Effector memory CD8-positive, alpha-beta T cell (primary cell): ENCODE measurements at regions not wholly inside any gene's neighbourhood (a gene's known extent, or its start where the extent isn't known, plus 50 kb on each side); places are given as distances from the start of the nearest gene placed in this dataset.

Source experiments
- ATAC-seq: fragments of 150-1000 bp; cut with Tn5 transposase; replicated peaks from 2 replicates; pipeline ENCODE4 v1.10.0; 2021; ENCODE audit warnings: mild to moderate bottlenecking, moderate library complexity
- DNase-seq, 3 experiments: peaks; one replicate each; pipeline ENCODE4 v3.0.0; 2021
- H3K27ac Mint-ChIP-seq, 2 donors: one replicate each; pipeline ENCODE4 v1.8.0; 2022; ENCODE audit warnings: mild to moderate bottlenecking in 2 of 2, mixed read lengths in 2 of 2, moderate library complexity in 2 of 2
- H3K27me3 Mint-ChIP-seq, 2 donors: one replicate each; pipeline ENCODE4 v1.8.0; 2022; ENCODE audit warnings: mixed read lengths in 2 of 2
- H3K36me3 Mint-ChIP-seq: one replicate; pipeline ENCODE4 v1.8.0; 2022; ENCODE audit warnings: mild to moderate bottlenecking, moderate library complexity, mixed read lengths; ENCODE audit not compliant: insufficient read depth
- H3K4me1 Mint-ChIP-seq, 2 donors: one replicate each; pipeline ENCODE4 v1.8.0; 2022; ENCODE audit warnings: low read depth in 2 of 2, mixed read lengths in 2 of 2
- H3K4me3 Mint-ChIP-seq, 2 donors: one replicate each; pipeline ENCODE4 v1.8.0; 2022; ENCODE audit warnings: mild to moderate bottlenecking in 2 of 2, mixed read lengths in 2 of 2, moderate library complexity in 2 of 2
- H3K9me3 Mint-ChIP-seq, 2 donors: one replicate each; pipeline ENCODE4 v1.8.0; 2022; ENCODE audit warnings: mixed read lengths in 2 of 2

DNA sequence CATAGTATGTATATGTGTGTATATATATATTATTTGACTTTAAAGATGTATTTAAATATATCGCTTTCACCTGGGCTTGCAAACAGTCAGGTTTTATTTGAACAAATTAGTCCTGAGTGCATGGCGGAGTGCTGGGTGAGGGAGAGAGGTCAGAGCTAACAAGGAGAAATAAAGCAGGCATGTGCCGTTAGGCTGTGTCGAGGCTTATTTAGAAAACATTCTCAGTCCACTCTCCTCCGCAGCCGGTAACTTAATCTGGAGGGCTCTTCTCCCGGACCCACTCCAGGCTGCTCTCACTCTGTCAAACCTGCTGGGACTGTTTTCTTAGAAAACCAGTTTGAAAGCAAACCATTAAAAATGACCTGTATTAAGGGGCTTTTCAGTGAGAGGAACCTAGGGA, 455.9 kb downstream of the MN1 start:
- no peak for ATAC-seq
- Mint-ChIP-seq H3K9me3 (no peaks in the 10 kb centered on the region), H3K27ac (no peak overlapping the region), H3K4me3 (no peak overlapping the region), H3K36me3 (no peaks in the 10 kb centered on the region), H3K27me3 (peaks cover 9 to 18% of the 10 kb centered on the region in 2 donors), H3K4me1 (no peaks in the 10 kb centered on the region)
- no peak for DNase-seq

GRCh38 chr22:27347951-27348350, 453.6 kb downstream of the MN1 start:
- H3K36me3 Mint-ChIP-seq: no peaks in the 10 kb centered on the region
- no peak overlapping the region for H3K4me3 Mint-ChIP-seq
- H3K4me1 Mint-ChIP-seq: no peaks in the 10 kb centered on the region
- DNase-seq (no peak), ATAC-seq (no peak)
- H3K9me3 Mint-ChIP-seq: no peaks in the 10 kb centered on the region
- no peak overlapping the region for H3K27ac Mint-ChIP-seq
- H3K27me3 Mint-ChIP-seq: peaks cover 20 to 27% of the 10 kb centered on the region in 2 donors

DNA sequence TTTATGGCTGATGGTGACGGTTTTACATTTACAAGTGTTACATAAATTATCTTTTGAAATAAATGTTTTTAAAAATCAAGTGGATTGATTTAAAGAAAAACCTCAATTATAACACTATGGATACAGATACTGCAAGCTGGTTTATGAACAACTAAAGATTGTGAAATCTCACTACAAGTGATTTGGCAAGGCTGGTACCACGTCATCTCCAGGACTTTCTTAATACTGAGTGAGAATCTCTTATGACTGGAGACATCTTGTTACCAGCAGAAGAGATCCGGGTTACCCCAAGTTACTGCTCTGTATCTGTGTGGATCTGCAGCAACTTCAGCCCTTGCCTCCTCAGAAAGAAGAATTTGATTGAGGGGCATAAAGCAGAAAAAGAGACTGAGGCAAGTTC, 452.9 kb downstream of the MN1 start:
- peaks cover 22 to 27% of the 10 kb centered on the region in 2 donors for H3K27me3 Mint-ChIP-seq
- no peak for ATAC-seq
- H3K4me1 Mint-ChIP-seq: no peaks in the 10 kb centered on the region
- no peak overlapping the region for H3K27ac Mint-ChIP-seq
- H3K4me3 Mint-ChIP-seq: no peak overlapping the region
- no peak for DNase-seq
- no peaks in the 10 kb centered on the region for H3K9me3 Mint-ChIP-seq
- H3K36me3 Mint-ChIP-seq: no peaks in the 10 kb centered on the region

DNA sequence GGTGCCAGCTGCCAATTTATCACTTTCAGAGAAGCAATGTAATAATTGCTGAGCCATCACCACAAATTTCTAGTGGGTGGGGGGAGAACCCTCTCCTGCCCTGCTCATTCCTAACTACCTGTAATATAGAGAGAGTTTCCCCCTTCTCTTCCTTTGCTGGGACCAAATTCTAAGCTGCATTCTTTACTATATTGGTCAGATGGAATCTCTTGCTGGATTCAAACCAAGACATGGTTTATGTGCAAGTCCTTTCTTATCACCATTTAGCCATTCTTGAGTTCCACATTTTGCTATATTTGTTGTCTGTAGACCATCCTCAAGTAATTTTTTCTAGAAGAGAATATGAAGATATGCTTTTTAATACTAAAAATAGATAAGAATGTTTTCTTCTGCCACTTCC, 452.1 kb downstream of the MN1 start:
- Mint-ChIP-seq H3K9me3 (no peaks in the 10 kb centered on the region), H3K36me3 (no peaks in the 10 kb centered on the region), H3K4me1 (no peaks in the 10 kb centered on the region), H3K4me3 (no peak overlapping the region), H3K27me3 (peaks cover 21 to 28% of the 10 kb centered on the region in 2 donors), H3K27ac (no peak overlapping the region)
- DNase-seq: no peak
- no peak for ATAC-seq

- Mint-ChIP-seq H3K4me1 (no peaks in the 10 kb centered on the region), H3K27me3 (peaks cover 21 to 22% of the 10 kb centered on the region in 2 donors), H3K4me3 (no peak overlapping the region), H3K9me3 (no peaks in the 10 kb centered on the region), H3K27ac (no peak overlapping the region), H3K36me3 (no peaks in the 10 kb centered on the region)
- ATAC-seq (no peak), DNase-seq (no peak)
Observed at GRCh38 chr22:27350306-27350705, 451.2 kb downstream of the MN1 start.

DNA sequence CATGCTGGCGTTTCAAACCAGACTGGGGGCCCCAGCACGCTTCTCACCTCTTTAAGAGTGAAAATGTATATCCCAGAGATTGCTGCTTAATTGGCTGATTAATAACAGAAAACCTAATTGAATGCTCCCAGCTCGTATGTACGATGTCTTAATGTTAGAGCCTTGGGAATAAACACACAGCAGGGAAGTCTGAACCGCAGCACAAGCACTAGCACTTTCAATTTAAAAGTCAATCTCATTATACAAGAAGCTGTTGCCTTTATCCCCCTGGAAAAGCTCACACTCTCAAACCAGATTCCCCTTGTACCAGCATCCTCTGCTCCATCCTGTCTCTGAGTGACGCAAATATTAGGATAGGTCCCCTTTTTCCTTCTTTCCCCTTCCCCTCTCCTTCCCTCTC, 449.1 kb downstream of the MN1 start:
- no peaks in the 10 kb centered on the region for H3K4me1 Mint-ChIP-seq
- ATAC-seq (no peak), DNase-seq (no peak)
- H3K36me3 Mint-ChIP-seq: no peaks in the 10 kb centered on the region
- H3K27ac Mint-ChIP-seq: no peak overlapping the region
- H3K9me3 Mint-ChIP-seq: no peaks in the 10 kb centered on the region
- no peak overlapping the region for H3K4me3 Mint-ChIP-seq
- peaks cover 22 to 25% of the 10 kb centered on the region in 2 donors for H3K27me3 Mint-ChIP-seq

DNA sequence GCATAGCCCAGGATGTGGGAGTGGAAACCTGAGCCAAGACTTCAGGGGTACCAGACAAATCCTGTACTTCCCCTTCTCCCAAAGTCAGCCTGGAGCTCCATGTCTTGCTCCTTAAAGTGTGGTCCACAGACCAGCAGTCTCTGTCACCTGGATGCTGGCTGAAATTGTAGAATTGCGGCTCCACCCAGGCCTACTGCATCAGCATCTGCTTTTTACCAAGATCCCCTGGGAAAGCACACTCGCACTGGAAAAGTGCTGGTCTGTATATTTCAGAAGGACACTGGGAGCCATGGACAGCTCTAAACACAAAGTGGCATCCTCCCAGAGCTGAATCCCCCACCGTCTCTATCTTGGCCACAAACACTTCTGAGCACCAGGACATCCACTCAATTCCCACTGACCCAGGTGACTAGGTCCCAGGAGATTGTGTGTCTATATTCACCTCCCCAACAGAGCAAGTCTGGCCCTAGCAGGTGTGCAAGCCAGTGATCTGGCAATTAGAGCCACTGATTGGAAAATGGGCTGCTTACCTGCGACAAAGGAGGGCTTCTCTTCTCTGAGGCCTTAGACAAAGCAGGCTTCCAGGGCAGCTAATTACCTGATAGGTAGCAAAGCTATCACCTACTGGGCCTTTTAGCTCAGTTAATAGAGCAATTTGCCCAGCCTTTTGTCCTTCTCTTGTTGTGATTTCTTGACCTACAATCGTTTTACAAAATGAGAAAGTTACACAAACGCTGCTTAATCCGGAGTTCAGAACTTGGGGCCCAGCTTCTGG, 443.3 kb downstream of the MN1 start:
- Mint-ChIP-seq H3K27ac (no peak overlapping the region), H3K4me1 (no peaks in the 10 kb centered on the region), H3K9me3 (no peaks in the 10 kb centered on the region), H3K36me3 (no peaks in the 10 kb centered on the region), H3K4me3 (no peak overlapping the region), H3K27me3 (peaks cover 6 to 8% of the 10 kb centered on the region in 2 donors)
- DNase-seq (no peak), ATAC-seq (no peak)

GRCh38 chr22:27370269-27370668, 431.3 kb downstream of the MN1 start:
- DNase-seq: no peak
- Mint-ChIP-seq H3K27ac (no peak overlapping the region), H3K4me3 (no peak overlapping the region), H3K27me3 (peaks cover 24 to 41% of the 10 kb centered on the region in 2 donors), H3K36me3 (no peaks in the 10 kb centered on the region), H3K9me3 (peaks cover 0 to 2% of the 10 kb centered on the region in 2 donors), H3K4me1 (no peaks in the 10 kb centered on the region)
- ATAC-seq: no peak

GRCh38 chr22:27370987-27371386, 430.6 kb downstream of the MN1 start:
- Mint-ChIP-seq H3K9me3 (peaks cover 0 to 2% of the 10 kb centered on the region in 2 donors), H3K4me3 (no peak overlapping the region), H3K27me3 (peaks cover 31 to 41% of the 10 kb centered on the region in 2 donors), H3K4me1 (no peaks in the 10 kb centered on the region), H3K36me3 (no peaks in the 10 kb centered on the region), H3K27ac (no peak overlapping the region)
- no peak for ATAC-seq
- DNase-seq: no peak

- H3K27me3 Mint-ChIP-seq: peaks cover 32 to 41% of the 10 kb centered on the region in 2 donors
- H3K27ac Mint-ChIP-seq: no peak overlapping the region
- no peak for DNase-seq
- no peaks in the 10 kb centered on the region for H3K4me1 Mint-ChIP-seq
- no peaks in the 10 kb centered on the region for H3K36me3 Mint-ChIP-seq
- peaks cover 0 to 2% of the 10 kb centered on the region in 2 donors for H3K9me3 Mint-ChIP-seq
- no peak for ATAC-seq
- H3K4me3 Mint-ChIP-seq: no peak overlapping the region
Observed at GRCh38 chr22:27372364-27372763, 429.2 kb downstream of the MN1 start.

- Mint-ChIP-seq H3K36me3 (no peaks in the 10 kb centered on the region), H3K27ac (no peak overlapping the region), H3K9me3 (peaks cover 0 to 2% of the 10 kb centered on the region in 2 donors), H3K27me3 (peaks cover 32 to 37% of the 10 kb centered on the region in 2 donors), H3K4me1 (no peaks in the 10 kb centered on the region), H3K4me3 (no peak overlapping the region)
- ATAC-seq (no peak), DNase-seq (no peak)
Observed at GRCh38 chr22:27372969-27373670, 428.4 kb downstream of the MN1 start.

- no peaks in the 10 kb centered on the region for H3K4me1 Mint-ChIP-seq
- DNase-seq: no peak
- H3K9me3 Mint-ChIP-seq: no peaks in the 10 kb centered on the region
- peaks cover 9 to 32% of the 10 kb centered on the region in 2 donors for H3K27me3 Mint-ChIP-seq
- no peak overlapping the region for H3K4me3 Mint-ChIP-seq
- no peak for ATAC-seq
- no peak overlapping the region for H3K27ac Mint-ChIP-seq
- H3K36me3 Mint-ChIP-seq: no peaks in the 10 kb centered on the region
Observed at GRCh38 chr22:27377501-27378295, 423.9 kb downstream of the MN1 start.

- H3K4me1 Mint-ChIP-seq: no peaks in the 10 kb centered on the region
- no peak overlapping the region for H3K27ac Mint-ChIP-seq
- peaks cover 9 to 32% of the 10 kb centered on the region in 2 donors for H3K27me3 Mint-ChIP-seq
- H3K9me3 Mint-ChIP-seq: no peaks in the 10 kb centered on the region
- ATAC-seq (no peak), DNase-seq (no peak)
- H3K4me3 Mint-ChIP-seq: no peak overlapping the region
- H3K36me3 Mint-ChIP-seq: no peaks in the 10 kb centered on the region
Observed at GRCh38 chr22:27378311-27378800, 423.2 kb downstream of the MN1 start.
